B cell (primary cell): ENCODE measurements at regions not wholly inside any gene's neighbourhood (a gene's known extent, or its start where the extent isn't known, plus 50 kb on each side); places are given as distances from the start of the nearest gene placed in this dataset.

ENCODE experiments used
- ATAC-seq: fragments of 200-7000 bp; cut with Tn5 transposase; one replicate; pipeline ENCODE4 v1.10.0; 2021; ENCODE audit warnings: low read depth, mild to moderate bottlenecking, moderate number of reproducible peaks, moderate library complexity
- CTCF ChIA-PET: fragments of 350-600 bp; sonication (Branson Sonifier 250); formaldehyde crosslinking; loops from one replicate; lab custom pipeline; 2021; ENCODE audit warnings: antibody characterized with exemption, inconsistent platforms; lab: Charles Lee
- POLR2A ChIA-PET: fragments of 350-600 bp; sonication (Branson Sonifier 250); formaldehyde crosslinking; loops from one replicate; lab custom pipeline; 2021; ENCODE audit warnings: antibody characterized with exemption; lab: Charles Lee
- DNase-seq: peaks from one replicate; pipeline ENCODE4 v3.0.0; 2013
- H2AFZ ChIP-seq: 2 replicates; pipeline ENCODE4 v1.6.1; 2012; ENCODE audit warnings: mild to moderate bottlenecking, low read depth, low read length; ENCODE audit not compliant: insufficient read depth, poor library complexity, severe bottlenecking
- H3K27ac ChIP-seq, 2 donors: 1 replicate in 1 of 2; 2 replicates in 1 of 2; pipeline ENCODE4 v1.5.1; 2012 to 2013; ENCODE audit warnings: low read length in 2 of 2, mild to moderate bottlenecking in 2 of 2, moderate library complexity in 1 of 2
- H3K27me3 ChIP-seq, 4 experiments: fragments of 200-600 bp in 1 of 4; sonication (generic) in 1 of 4; replicated peaks in 1 of 4; 1 replicate in 2 of 4; 2 replicates in 2 of 4; pipeline versions ENCODE4 v1.6.1 to v1.7.0; 2013 to 2016; ENCODE audit warnings: low read length in 3 of 4, mild to moderate bottlenecking in 2 of 4, mixed read lengths in 1 of 4, moderate library complexity in 1 of 4; ENCODE audit not compliant: insufficient read depth in 4 of 4, control insufficient read depth in 3 of 4; ENCODE audit errors: control extremely low read depth in 1 of 4
- H3K36me3 ChIP-seq, 2 experiments: replicated peaks in 1 of 2; 1 replicate in 1 of 2; 2 replicates in 1 of 2; pipeline versions ENCODE4 v1.6.1 to v1.7.1; 2013; ENCODE audit warnings: low read length in 1 of 2; ENCODE audit not compliant: insufficient read depth in 2 of 2, control insufficient read depth in 1 of 2; ENCODE audit errors: control extremely low read depth in 1 of 2, extremely low read depth in 1 of 2
- H3K4me1 ChIP-seq, 2 donors: fragments of 200-600 bp in 1 of 2; sonication (generic) in 1 of 2; 1 replicate in 1 of 2; 2 replicates in 1 of 2; pipeline versions ENCODE4 v1.5.1 to v1.6.1; 2013 to 2017; ENCODE audit warnings: low read length in 2 of 2; ENCODE audit not compliant: control insufficient read depth in 2 of 2, insufficient read depth in 2 of 2
- H3K4me2 ChIP-seq: replicated peaks from 2 replicates; pipeline ENCODE3; 2012; ENCODE audit warnings: mild to moderate bottlenecking, low read depth, low read length; ENCODE audit not compliant: poor library complexity, severe bottlenecking
- H3K4me3 ChIP-seq, 5 experiments: fragments of 200-600 bp in 1 of 5; sonication (generic) in 1 of 5; 1 replicate in 3 of 5; 2 replicates in 2 of 5; pipeline versions ENCODE4 v1.5.1 to v1.7.0; 2011 to 2016; ENCODE audit warnings: low read length in 4 of 5, mild to moderate bottlenecking in 4 of 5, low read depth in 2 of 5, control low read depth in 1 of 5, moderate library complexity in 1 of 5; ENCODE audit not compliant: insufficient read depth in 1 of 5; ENCODE audit errors: control extremely low read depth in 1 of 5, extremely low read depth in 1 of 5
- H3K79me2 ChIP-seq: fragments of 200-600 bp; sonication (generic); one replicate; pipeline ENCODE4 v1.6.0; 2016; ENCODE audit warnings: low read length; ENCODE audit not compliant: control insufficient read depth, insufficient read depth
- H3K9ac ChIP-seq: fragments of 200-600 bp; sonication (generic); 2 replicates; pipeline ENCODE4 v1.6.1; 2017; ENCODE audit warnings: mild to moderate bottlenecking, low read length, moderate library complexity
- H3K9me3 ChIP-seq, 3 donors: one replicate each; pipeline versions ENCODE4 v1.6.1 to v1.7.1; 2013; ENCODE audit warnings: low read length in 2 of 3; ENCODE audit not compliant: control insufficient read depth in 2 of 3, insufficient read depth in 1 of 3; ENCODE audit errors: control extremely low read depth in 1 of 3
- H4K20me1 ChIP-seq: 2 replicates; pipeline ENCODE4 v1.6.0; 2012; ENCODE audit warnings: mild to moderate bottlenecking, low read length; ENCODE audit not compliant: insufficient read depth, control insufficient read depth, poor library complexity, severe bottlenecking
- H3K27ac Mint-ChIP-seq: one replicate; pipeline ENCODE4 v1.8.0; 2021; ENCODE audit warnings: mixed read lengths
- H3K27me3 Mint-ChIP-seq: one replicate; pipeline ENCODE4 v1.8.0; 2021; ENCODE audit warnings: mixed read lengths
- H3K4me1 Mint-ChIP-seq: one replicate; pipeline ENCODE4 v1.8.0; 2021; ENCODE audit warnings: mixed read lengths
- H3K4me3 Mint-ChIP-seq: one replicate; pipeline ENCODE4 v1.8.0; 2021; ENCODE audit warnings: mixed read lengths
- H3K9me3 Mint-ChIP-seq: one replicate; pipeline ENCODE4 v1.8.0; 2022; ENCODE audit warnings: mixed read lengths; ENCODE audit not compliant: insufficient read depth
- EZH2 ChIP-seq: IDR thresholded peaks from 2 replicates; pipeline ENCODE4 v1.6.1; 2012; ENCODE audit warnings: borderline replicate concordance, low read depth, mild to moderate bottlenecking, moderate library complexity, low read length; ENCODE audit not compliant: insufficient read depth, poor library complexity, severe bottlenecking
- WGBS: methylation state at CpG from one replicate; pipeline ENCODE4 v1.1.5; 2013; ENCODE audit warnings: missing lambda C conversion rate; ENCODE audit not compliant: insufficient coverage; 5-methylcytosine and 5-hydroxymethylcytosine counted together
- intact Hi-C: fragments of 100-400 bp; cut with micrococcal nuclease; formaldehyde crosslinking; loops from one replicate; pipeline ENCODE4 v1.10.0; 2022
- TF ChIP-seq, protein P1 (sequence below): fragments of 200-600 bp; IDR thresholded peaks from one replicate; pipeline ENCODE4 v1.8.0; 2022; ENCODE audit warnings: antibody characterized with exemption, mild to moderate bottlenecking

DNA sequence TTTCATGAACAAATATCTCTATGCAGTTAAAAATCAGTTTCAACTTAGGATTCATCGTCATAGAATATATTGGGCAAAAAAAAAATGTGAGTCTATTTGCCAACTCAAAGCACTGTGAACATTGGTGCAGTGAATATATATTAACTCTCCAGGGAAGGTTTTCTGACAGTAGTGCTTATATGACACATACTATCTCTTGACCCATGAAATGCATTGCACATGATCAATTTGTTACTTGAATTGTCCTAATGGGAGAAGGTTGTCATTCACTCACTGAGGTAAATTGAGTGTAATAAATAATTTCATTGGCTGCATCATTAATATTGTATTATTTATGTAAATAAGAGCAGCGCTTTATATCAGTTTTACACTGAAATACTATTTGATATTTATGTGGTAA, 2458.5 kb downstream of the ARAP2 start:
- ATAC-seq (no peak), DNase-seq (no peak)
- H3K9me3 Mint-ChIP-seq: peaks cover 2% of the 10 kb centered on the region
- intact Hi-C loops: no loop called here
- POLR2A ChIA-PET: no interaction called here
- no peaks in the 10 kb centered on the region for H3K27me3 Mint-ChIP-seq
- no peaks in the 10 kb centered on the region for H3K27me3 ChIP-seq
- TF ChIP-seq, protein P1, sequence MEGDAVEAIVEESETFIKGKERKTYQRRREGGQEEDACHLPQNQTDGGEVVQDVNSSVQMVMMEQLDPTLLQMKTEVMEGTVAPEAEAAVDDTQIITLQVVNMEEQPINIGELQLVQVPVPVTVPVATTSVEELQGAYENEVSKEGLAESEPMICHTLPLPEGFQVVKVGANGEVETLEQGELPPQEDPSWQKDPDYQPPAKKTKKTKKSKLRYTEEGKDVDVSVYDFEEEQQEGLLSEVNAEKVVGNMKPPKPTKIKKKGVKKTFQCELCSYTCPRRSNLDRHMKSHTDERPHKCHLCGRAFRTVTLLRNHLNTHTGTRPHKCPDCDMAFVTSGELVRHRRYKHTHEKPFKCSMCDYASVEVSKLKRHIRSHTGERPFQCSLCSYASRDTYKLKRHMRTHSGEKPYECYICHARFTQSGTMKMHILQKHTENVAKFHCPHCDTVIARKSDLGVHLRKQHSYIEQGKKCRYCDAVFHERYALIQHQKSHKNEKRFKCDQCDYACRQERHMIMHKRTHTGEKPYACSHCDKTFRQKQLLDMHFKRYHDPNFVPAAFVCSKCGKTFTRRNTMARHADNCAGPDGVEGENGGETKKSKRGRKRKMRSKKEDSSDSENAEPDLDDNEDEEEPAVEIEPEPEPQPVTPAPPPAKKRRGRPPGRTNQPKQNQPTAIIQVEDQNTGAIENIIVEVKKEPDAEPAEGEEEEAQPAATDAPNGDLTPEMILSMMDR: no peak
- TF ChIP-seq EZH2: no peak
- no peaks in the 10 kb centered on the region for H4K20me1 ChIP-seq
- no peaks in the 10 kb centered on the region for H3K79me2 ChIP-seq
- H3K4me3 ChIP-seq: no peak overlapping the region
- CTCF ChIA-PET: no interaction called here
- H2AFZ ChIP-seq: no peak overlapping the region
- no peak overlapping the region for H3K27ac ChIP-seq
- WGBS: no CpG with 5 or more reads among the region's 2 CpGs
- no peak overlapping the region for H3K4me2 ChIP-seq
- no peaks in the 10 kb centered on the region for H3K9me3 ChIP-seq
- H3K36me3 ChIP-seq: no peaks in the 10 kb centered on the region
- no peak overlapping the region for H3K4me3 Mint-ChIP-seq
- H3K4me1 ChIP-seq: no peaks in the 10 kb centered on the region
- no peaks in the 10 kb centered on the region for H3K4me1 Mint-ChIP-seq
- no peak overlapping the region for H3K9ac ChIP-seq
- H3K27ac Mint-ChIP-seq: no peak overlapping the region

DNA sequence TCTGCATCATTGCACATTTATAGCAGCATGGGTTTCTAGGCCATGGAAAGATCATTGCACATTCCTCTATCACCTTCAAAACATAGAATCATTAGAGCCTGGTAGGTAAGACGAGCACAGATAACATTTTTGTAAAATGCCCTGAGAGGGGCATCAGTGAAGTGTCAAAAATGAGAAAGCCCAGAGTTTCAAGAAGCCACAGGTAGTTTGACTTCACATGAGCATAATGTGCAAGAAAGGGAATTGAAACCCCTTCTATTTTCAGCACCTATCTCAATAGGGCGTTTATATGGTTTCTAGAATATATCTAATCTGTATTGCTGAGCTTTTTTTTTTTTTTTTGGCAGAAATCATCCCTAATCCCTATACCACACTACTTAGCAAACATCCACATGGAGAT, 2441.7 kb downstream of the ARAP2 start:
- Histone ChIP-seq H3K27me3 (no peaks in the 10 kb centered on the region), H3K27ac (no peak overlapping the region), H3K79me2 (no peaks in the 10 kb centered on the region), H3K9me3 (no peaks in the 10 kb centered on the region), H3K4me3 (no peak overlapping the region), H3K36me3 (no peaks in the 10 kb centered on the region), H3K4me2 (no peak overlapping the region), H2AFZ (no peak overlapping the region), H3K4me1 (no peaks in the 10 kb centered on the region), H3K9ac (no peak overlapping the region), H4K20me1 (no peaks in the 10 kb centered on the region)
- Mint-ChIP-seq H3K4me3 (no peak overlapping the region), H3K27me3 (no peaks in the 10 kb centered on the region), H3K27ac (no peak overlapping the region), H3K9me3 (peaks cover 2% of the 10 kb centered on the region), H3K4me1 (no peaks in the 10 kb centered on the region)
- WGBS: no CpG with 5 or more reads among the region's 2 CpGs
- DNase-seq (no peak), ATAC-seq (no peak)
- intact Hi-C loops: no loop called here
- POLR2A ChIA-PET: no interaction called here
- TF ChIP-seq EZH2: no peak
- TF ChIP-seq, protein P1: no peak
- CTCF ChIA-PET: no interaction called here
